A673 (cell line): ENCODE measurements at regions not wholly inside any gene's neighbourhood (a gene's known extent, or its start where the extent isn't known, plus 50 kb on each side); places are given as distances from the start of the nearest gene placed in this dataset.

ENCODE experiments used
- BruUV-seq: library from RNA; stranded (reverse); fragments of 400-500 nt; replicated peaks from 2 replicates; lab custom pipeline; 2021; lab: Mats Ljungman, UMichigan
- CTCF ChIA-PET: fragments of 300-600 bp; sonication (Branson Sonifier 250); formaldehyde crosslinking; loops from one replicate; lab custom pipeline; 2022; ENCODE audit warnings: antibody characterized with exemption; lab: Charles Lee
- POLR2A ChIA-PET: fragments of 300-600 bp; sonication (Branson Sonifier 250); formaldehyde crosslinking; loops from one replicate; lab custom pipeline; 2022; ENCODE audit warnings: antibody characterized with exemption; ENCODE audit not compliant: low non-redundant PET; lab: Charles Lee
- DNase-seq: peaks from one replicate; pipeline ENCODE4 v3.0.0-alpha.2; 2015; ENCODE audit warnings: low spot score
- H3K27ac ChIP-seq: fragments of 200-600 bp; sonication (generic); 2 replicates; pipeline ENCODE4 v1.5.1; 2016; ENCODE audit warnings: mixed run types, low read depth, mild to moderate bottlenecking, mixed read lengths, antibody characterized with exemption, low read length; ENCODE audit not compliant: poor library complexity, severe bottlenecking
- H3K27me3 ChIP-seq: fragments of 200-600 bp; sonication (generic); replicated peaks from 2 replicates; pipeline ENCODE4 v1.6.1; 2017; ENCODE audit warnings: mixed run types, low read depth, mild to moderate bottlenecking, mixed read lengths, antibody characterized with exemption, low read length; ENCODE audit not compliant: insufficient read depth, poor library complexity
- H3K36me3 ChIP-seq: fragments of 200-600 bp; sonication (generic); 2 replicates; pipeline ENCODE4 v1.6.1; 2016; ENCODE audit warnings: mixed run types, mild to moderate bottlenecking, mixed read lengths, antibody characterized with exemption, low read length; ENCODE audit not compliant: insufficient read depth, poor library complexity, severe bottlenecking
- H3K4me1 ChIP-seq: fragments of 200-600 bp; sonication (generic); 2 replicates; pipeline ENCODE4 v1.6.1; 2017; ENCODE audit warnings: mixed run types, mild to moderate bottlenecking, mixed read lengths, antibody characterized with exemption, low read length; ENCODE audit not compliant: insufficient read depth, poor library complexity, severe bottlenecking
- H3K4me3 ChIP-seq: fragments of 200-600 bp; sonication (generic); 2 replicates; pipeline ENCODE4 v1.5.1; 2016; ENCODE audit warnings: low read depth, mixed run types, mild to moderate bottlenecking, mixed read lengths, low read length; ENCODE audit not compliant: poor library complexity, severe bottlenecking
- H3K9me3 ChIP-seq: fragments of 200-600 bp; sonication (generic); 2 replicates; pipeline ENCODE4 v1.6.1; 2016; ENCODE audit warnings: mixed run types, low read depth, mild to moderate bottlenecking, mixed read lengths, antibody characterized with exemption, low read length; ENCODE audit not compliant: poor library complexity, severe bottlenecking
- CTCF ChIP-seq: fragments of 300-800, 200-600 bp; sonication (generic); conservative IDR thresholded peaks from 2 replicates; pipeline ENCODE4 v1.5.1; 2017; ENCODE audit warnings: low read depth, mild to moderate bottlenecking, antibody characterized with exemption, low read length, moderate library complexity, mixed read lengths
- EZH2 ChIP-seq: fragments of 200-600 bp; sonication (generic); IDR thresholded peaks from 2 replicates; pipeline ENCODE4 v1.6.1; 2017; ENCODE audit warnings: borderline replicate concordance, low read depth, mild to moderate bottlenecking, mixed read lengths, antibody characterized with exemption, low read length; ENCODE audit not compliant: poor library complexity, severe bottlenecking
- intact Hi-C: fragments of 100-400 bp; cut with micrococcal nuclease; formaldehyde crosslinking; loops from one replicate; pipeline ENCODE4 v1.10.0; 2022; ENCODE audit not compliant: unreplicated experiment

- Histone ChIP-seq H3K4me3 (no peak overlapping the region), H3K9me3 (no peaks in the 10 kb centered on the region), H3K27me3 (no peaks in the 10 kb centered on the region), H3K36me3 (no peaks in the 10 kb centered on the region), H3K27ac (no peak overlapping the region), H3K4me1 (no peaks in the 10 kb centered on the region)
- POLR2A ChIA-PET = no interaction called here
- TF ChIP-seq EZH2 (no peak), CTCF (no peak)
- DNase-seq = no peak
- CTCF ChIA-PET = no interaction called here
- no TSS peak for BruUV-seq
- intact Hi-C loops = no loop called here
These were observed 52.4 kb downstream of the CBLL2 start for GRCh38 chrX:22325096-22325495.

- intact Hi-C loops = no loop called here
- ChIA-PET POLR2A (interaction anchor here (0.6 kb wide), 1 partner anchor 158 kb away, joined by 10 read pairs; no protein-coding TSS in a partner anchor), CTCF (no interaction called here)
- TF ChIP-seq CTCF = no peak
- no peak for TF ChIP-seq EZH2
- no peaks in the 10 kb centered on the region for H3K27me3 ChIP-seq
- H3K9me3 ChIP-seq = no peaks in the 10 kb centered on the region
- no TSS peak for BruUV-seq
- no peak for DNase-seq
- H3K4me1 ChIP-seq = no peaks in the 10 kb centered on the region
- no peaks in the 10 kb centered on the region for H3K36me3 ChIP-seq
- H3K4me3 ChIP-seq = no peak overlapping the region
- no peak overlapping the region for H3K27ac ChIP-seq
These were observed 57.1 kb downstream of the CBLL2 start for GRCh38 chrX:22329783-22330182.

GRCh38 chrX:22338740-22339139, 66.0 kb downstream of the CBLL2 start:
- DNase-seq = no peak
- ChIA-PET POLR2A (no interaction called here), CTCF (no interaction called here)
- intact Hi-C loops = no loop called here
- Histone ChIP-seq H3K27ac (no peak overlapping the region), H3K27me3 (no peaks in the 10 kb centered on the region), H3K4me1 (no peaks in the 10 kb centered on the region), H3K36me3 (no peaks in the 10 kb centered on the region), H3K9me3 (no peaks in the 10 kb centered on the region), H3K4me3 (no peak overlapping the region)
- TF ChIP-seq CTCF (no peak), EZH2 (no peak)
- no TSS peak for BruUV-seq
